GM18870 (cell line): ENCODE measurements at regions not wholly inside any gene's neighbourhood (a gene's known extent, or its start where the extent isn't known, plus 50 kb on each side); places are given as distances from the start of the nearest gene placed in this dataset.
A peak's percentile ranks its signal among the peaks of the same experiment; 100 is the strongest.
"Not testable (repeated sequence)": the region's sequence is repeated elsewhere in the genome, so short reads cannot be mapped to it uniquely, and the experiment has no call there.

ENCODE experiments used
- ATAC-seq: cut with Tn5 transposase; IDR thresholded peaks from one replicate; pipeline ENCODE4 v1.9.1; 2021; ENCODE audit warnings: moderate library complexity; ENCODE audit not compliant: unreplicated experiment

DNA sequence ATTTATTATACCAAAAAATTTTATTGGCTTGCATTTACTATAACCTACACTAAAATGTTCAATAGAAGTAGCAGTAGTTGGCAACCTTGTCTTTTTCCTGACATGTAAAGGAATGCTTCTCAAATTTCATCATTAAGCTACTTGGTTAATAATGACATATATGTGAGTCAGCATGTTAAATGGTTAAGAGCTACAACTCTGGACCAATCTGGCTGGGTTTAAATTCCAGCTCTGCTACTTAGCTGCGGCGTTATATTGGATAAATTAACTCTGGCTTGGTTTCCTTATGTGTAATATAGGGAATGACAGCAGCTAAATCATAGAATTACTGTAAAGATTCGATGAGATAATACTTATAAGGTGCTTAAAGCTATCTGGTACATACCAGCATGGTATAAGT is 53.7 kb upstream of the OTOGL start:
- no peak for ATAC-seq

DNA sequence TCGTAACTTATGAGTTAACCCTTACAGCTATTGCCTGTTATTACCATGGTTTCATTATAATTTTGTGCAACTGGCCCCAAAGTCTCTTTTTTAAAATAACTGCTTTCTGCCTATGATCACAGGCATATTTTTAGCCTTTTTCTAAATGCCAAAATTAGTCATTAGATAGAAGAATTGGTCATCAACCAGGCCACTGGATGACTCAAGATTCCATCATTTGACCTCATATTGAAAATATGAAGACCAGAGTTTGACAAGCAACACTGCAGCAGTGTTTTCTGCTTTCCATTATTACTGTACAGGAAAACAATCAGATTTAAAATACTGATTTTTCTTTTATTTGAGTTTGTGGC is 54.7 kb upstream of the OTOGL start:
- ATAC-seq: peak; percentile 58

DNA sequence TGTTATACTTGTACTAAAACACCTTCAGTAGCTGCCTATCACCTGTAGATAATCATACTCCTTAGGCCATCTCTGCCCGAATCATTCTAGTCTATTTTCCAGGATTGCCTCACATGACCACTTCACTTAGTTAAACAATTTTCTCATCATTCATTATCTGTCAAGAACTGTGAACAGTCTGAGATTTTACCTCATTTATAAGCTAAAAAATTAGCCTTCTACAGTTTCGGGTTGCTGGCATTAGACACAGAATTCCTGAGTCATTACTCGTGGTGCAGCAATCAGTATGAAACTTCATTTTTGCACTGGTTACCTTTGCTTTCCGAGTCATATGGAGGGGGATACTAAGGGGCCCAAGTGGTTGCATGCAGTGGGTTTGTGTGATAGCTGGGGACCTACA is 57.6 kb upstream of the OTOGL start:
- ATAC-seq: no peak

DNA sequence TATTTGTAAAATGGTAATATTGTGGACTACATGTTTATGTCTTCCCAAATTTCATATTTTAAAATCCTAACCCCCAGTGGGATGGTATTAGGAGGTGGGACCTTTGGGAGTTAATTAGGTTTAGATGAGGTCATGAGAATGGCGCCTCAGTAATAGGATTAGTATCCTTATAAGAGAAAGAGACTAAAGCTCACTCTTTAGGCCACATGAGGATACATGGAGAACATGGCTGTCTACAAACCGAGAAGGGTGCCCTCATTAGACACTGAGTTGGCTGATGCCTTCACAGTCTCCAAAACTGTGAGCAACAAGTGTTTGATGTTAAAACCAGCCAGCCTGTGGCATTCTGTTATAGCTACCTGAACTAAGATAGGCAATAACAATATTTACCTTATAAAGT is 58.3 kb upstream of the OTOGL start:
- no peak for ATAC-seq

DNA sequence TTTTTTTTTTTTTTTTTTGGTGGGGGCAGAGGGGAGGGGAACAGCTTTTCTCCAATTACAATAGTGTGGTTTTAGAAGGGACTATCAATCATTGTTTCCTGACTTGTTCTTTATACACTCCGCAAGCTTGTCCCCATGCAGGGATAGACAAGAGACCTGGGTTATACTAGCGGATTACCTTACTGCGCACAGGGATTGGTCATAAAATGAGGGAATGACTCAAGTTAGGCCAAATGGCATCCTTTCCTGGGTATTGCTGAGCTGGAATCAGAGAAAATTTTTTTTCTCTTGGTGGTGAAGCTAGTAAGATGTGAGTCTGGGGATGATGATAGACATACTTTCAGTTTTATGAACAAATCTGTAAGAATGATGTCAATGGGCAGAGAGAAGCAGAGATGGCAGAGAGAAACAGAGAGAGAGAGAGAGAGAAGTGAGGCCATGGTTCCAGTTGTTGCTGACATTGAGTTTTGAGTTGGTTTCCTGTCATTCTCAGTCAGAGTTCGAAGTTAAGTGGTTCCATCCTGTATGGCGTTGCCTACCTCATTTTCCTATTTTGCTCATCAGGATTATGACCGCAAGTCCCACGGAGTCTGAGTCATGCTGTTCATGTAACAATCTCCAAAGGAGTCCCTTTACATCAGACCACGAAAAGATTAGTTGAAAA is 59.1 kb upstream of the OTOGL start:
- no peak for ATAC-seq

DNA sequence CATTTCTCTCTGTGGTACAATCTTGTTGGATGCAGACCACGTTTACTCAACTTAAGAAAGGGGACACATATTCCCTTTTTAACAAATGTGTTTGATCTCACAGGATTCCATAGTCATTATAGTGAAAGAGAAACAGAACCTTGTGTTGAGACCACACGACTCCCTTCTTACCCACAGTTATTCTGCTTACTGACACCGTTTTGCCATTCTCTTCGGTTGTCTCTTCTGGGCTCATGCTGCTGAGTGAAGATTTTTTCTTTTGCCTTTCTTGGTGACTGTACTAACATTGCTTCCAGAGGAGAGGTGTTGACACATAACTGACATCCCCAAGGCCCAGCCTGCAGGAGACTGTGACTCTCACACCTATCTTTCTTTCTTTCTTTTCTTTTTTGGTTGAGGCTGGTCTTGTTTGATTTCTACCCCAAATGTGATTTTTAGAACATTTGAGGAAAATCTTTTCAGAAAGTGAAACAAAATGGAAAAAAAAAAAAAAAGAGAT is 61.2 kb upstream of the OTOGL start:
- no peak for ATAC-seq

DNA sequence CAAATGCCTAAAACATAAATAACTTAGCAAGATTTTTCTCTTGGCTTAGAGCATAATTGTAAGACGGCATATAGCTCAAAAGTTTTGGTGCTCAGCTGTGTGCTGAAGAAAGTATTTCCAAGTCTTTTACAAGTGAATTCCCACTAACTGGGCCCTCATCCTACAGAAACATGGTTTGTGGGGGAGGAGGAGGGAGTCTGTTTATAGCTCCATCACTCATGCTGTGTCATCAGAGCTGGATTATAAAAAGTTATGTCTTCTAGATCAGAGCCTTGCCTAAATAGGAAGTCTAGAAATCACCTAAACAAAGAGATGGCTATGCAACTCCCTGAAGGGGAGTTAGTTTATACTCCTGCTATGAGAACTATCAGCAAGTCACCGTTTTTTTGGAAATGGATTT is 65.9 kb upstream of the OTOGL start:
- no peak for ATAC-seq

DNA sequence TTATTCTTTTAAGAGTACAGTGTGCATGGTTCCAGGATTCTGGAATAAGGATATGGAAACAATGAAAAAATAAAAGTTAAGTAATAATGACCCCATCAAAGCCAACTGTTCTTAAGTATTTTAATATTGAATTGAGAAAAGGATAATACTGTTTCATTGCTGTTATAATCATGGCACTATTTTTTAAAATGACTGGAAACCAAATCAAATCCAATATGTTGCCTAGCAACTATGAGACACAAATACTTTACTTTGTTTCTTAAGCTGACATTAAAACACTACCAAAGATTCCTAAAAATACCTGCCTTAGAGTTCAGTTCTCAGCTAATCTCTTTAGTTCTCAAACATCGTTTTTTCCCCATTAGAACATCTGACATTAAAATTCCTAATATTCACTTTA is 66.4 kb upstream of the OTOGL start:
- no peak for ATAC-seq

DNA sequence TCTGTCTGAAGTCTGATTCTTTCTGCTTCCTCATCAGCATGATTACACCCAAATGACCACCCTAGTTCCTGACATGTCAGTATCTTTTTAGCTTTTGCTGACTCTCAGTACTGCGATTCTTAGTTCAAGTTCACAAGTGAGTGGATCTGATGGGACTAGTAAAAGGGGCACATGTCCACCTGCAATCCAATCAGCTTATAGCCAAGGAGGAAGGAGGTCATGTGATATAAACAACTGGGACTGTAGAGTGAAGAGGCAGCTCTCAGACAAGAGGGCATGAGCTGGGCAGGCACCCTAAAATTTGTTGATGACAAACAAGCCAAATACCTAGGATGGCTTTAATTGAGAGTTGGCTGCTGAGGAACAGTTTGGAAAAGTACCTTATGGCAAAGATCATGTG is 68.1 kb upstream of the OTOGL start:
- no peak for ATAC-seq

DNA sequence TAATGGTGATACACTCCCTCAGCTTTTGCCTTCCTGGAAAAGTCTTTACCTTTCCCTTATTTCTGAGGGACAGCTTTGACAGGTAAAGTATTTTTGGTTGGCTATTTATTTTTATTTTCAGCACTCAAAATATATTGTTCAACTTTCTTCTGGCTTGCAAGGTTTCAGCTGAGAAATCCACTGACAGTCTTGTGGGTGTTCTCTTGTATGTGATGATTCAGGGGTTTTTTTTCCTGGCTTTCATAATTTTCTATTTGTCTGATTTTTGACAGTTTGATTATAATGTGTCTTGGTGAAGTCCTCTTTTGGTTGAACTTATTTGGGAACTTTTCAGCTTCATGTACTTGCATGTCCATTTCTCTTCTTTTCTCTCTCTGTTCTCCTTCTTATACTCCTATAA is 73.7 kb upstream of the OTOGL start:
- ATAC-seq: no peak

DNA sequence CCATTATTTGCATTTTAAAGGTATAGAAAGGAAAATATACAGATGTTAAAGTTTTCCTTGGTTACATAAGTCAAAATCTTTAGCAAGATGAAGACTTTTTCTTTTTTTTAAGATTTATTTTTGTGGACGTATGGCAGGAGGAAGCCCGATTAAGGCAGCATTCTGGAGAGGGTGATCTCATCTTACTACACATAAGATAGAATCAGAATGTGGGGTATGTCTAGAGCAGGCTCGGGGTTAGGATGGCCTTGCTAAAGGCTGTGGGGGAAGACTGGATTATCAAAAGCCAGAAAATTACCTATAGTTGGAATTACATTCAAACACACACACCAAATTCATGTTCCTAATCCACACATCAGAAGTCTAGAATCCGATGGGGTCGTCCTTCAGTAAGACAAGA is 79.6 kb upstream of the OTOGL start:
- no peak for ATAC-seq

DNA sequence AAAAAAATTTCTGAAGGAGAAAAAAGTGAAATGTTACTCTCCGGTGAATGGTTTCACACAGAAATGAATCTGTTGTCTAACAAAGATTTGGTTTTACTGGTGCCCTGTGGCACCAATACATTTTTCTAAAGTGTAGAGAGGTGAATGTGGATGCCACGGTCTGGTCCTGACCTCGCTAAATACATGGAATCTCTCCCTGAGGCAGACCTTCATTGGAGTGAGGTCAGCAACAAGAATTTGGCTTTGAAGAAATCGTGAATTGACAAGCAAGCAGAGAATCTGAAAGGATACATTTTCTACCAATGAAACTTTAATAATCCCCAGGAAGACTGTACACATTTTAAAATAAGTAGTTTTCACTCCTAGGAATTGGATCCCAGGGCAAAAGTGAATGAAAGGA is 81.2 kb upstream of the OTOGL start:
- ATAC-seq: no peak

DNA sequence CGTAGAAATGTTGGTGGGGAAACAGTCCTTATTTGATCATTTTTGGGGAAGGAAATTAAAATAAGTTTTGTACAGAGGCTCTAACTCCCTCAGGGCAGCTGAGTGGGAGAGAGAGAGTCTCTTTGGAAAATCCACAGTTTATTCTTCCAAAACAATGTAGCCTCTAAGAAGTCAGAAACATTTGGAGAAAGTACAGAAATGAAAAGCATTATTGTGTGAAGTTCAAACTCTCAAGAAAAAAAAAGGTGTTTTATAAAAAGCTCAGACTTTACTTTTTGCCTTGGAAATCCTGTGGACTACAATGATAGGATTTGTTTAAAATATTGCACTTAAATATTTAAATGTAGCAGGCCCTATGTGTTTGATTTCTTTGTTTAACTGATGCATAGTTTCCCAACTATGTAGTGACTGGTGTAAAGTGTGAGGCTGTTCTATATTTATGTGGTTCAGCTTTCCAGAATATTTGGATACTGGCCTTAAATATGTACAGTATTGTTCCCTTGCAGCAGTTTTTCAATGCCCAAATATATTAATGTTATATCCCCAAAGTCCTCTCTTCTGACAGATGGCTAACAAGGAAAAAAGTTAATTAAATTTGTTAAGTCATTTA is 82.0 kb upstream of the OTOGL start:
- no peak for ATAC-seq

DNA sequence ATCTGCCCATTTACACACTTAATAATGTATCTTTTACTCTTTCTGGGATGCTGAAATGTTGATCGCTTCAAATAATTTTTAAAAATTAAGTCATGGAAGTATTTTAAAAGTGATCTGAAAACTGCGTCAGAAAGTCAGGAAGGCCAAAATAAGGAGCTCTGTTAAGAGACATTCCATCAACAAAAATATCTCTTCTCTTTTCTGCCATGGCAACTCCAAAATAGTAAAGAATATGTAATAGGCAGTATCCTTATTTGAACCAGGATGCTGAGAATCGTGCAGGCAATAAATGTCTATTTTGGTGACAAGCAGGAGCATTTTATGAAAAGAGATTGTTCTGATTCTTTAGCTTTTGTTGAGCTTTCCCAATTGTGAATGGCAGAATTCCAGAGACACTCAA is 81.8 kb upstream of the PPP1R12A start:
- ATAC-seq: no peak

DNA sequence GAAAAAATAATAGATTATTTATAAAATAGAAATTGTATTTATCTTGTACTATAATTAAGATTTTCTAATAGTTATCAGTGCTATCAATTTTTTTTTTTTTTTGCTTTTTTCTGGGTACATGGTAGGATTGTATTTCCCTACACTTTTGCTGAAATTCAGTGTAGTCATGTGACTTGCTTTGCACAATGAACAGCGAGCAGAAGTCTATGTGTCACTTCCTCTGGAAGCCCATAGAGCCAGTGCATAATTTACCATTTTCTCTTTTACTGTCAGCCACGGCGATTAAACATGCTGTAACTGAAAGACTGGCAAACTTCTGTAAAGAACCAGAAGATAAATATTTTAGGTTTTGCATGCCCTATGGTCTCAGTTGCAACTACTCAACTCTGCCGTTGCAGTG is 80.8 kb upstream of the PPP1R12A start:
- no peak for ATAC-seq

DNA sequence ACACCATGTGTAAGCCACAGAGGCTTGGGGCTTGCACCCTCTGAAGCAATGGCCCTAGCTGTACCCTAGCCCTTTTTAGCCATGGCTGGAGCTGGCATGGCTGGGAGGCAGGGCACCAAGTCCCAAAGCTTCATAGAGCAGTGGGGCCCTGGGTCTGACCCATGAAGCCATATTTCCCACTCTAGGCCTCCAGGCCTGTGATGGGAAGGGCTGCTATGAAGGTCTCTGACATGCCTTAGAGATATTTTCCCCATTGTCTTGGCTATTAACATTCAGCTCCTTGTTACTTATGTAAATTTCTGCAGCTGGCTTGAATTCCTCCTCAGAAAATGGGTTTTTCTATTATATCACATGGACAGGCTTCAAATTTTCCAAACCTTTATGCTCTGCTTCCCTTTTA is 68.8 kb upstream of the PPP1R12A start:
- ATAC-seq: not testable (repeated sequence)

DNA sequence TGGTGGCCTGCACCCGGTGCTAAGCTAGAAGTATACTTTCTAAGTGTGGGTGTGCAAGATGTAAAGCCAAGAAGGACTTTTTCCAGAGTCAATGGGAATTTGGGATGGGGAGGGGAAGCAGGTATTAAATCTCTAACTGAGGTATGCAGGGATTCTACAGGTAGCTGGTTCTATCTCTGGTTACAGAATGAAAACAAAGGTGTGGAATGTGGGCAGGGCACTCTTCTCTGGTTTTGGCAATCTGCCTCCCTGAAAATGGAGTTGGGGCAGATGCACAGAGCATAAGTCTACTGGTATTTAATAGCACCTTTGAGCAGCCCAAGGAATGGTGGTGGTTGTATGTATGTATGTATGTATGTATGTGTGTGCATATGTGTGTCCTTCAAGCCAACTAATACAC is 66.7 kb upstream of the PPP1R12A start:
- no peak for ATAC-seq

DNA sequence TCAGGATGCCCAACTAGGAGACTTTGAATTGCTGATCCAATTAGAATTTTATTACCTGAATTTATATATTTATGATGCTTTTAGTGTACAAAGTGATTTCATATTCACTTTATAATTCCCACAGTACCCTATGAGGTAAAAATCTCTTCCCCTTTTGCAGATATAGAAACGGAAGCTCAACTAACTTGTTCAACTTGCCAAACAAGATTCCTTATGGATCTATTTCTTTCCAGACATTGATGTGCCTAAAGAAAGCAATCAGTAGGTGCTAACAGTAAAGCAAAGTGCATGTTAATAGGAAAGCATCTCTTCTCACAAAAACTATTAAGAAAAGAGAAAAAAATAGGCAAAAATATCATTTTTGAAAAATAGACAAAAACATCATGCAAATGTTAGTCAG is 65.9 kb upstream of the PPP1R12A start:
- ATAC-seq: no peak

DNA sequence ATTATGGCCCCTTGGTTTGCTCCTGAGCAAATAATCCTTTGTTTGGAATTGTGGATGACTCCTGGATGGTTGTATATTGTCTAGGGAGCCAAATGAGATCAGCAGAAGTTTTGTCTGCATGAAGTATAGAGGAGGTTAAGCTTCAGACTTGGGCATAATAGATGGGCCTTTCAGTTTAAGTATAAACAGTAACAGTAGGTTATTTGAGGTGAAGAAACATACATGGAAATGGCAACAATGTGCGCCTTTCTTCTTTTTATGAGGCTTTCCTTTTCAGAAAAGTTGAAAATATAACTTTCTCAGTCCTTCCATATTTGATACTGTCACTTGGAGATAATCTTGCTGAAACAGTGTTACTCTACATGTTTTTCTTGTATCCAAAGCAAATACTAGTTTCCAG is 63.7 kb upstream of the PPP1R12A start:
- no peak for ATAC-seq

DNA sequence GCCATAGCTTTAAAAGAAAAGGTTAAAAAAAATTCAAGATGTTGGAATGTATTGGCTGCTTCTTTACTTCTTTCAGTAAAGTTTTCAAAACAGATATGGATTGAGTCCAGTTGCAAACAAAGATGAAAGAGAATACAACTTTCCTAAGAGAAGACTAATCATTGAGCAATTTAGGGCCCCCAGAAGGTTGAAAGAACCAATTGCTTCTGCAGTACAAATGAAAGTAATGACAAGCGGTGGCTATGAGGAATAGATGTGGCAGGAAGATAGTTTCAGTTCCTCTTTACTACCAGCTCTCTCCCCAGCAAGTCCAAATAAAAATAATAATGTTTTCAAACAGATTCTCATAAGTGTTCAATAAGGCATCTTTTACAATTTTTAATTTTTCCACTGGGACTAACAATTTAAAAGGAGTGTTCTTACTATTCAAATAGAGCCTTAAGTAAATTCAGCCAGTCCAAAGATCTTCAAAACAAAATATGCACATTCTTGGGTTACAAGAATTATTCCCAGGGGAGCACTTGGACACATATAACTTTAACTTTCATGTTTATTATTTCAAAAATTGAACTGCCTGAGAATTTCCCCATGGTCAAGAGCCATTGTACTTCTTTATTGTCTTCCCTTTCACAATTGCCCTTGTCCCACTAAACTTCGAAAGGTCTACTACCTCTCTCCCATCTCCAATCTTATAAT is 62.3 kb upstream of the PPP1R12A start:
- peak; percentile 100 for ATAC-seq

DNA sequence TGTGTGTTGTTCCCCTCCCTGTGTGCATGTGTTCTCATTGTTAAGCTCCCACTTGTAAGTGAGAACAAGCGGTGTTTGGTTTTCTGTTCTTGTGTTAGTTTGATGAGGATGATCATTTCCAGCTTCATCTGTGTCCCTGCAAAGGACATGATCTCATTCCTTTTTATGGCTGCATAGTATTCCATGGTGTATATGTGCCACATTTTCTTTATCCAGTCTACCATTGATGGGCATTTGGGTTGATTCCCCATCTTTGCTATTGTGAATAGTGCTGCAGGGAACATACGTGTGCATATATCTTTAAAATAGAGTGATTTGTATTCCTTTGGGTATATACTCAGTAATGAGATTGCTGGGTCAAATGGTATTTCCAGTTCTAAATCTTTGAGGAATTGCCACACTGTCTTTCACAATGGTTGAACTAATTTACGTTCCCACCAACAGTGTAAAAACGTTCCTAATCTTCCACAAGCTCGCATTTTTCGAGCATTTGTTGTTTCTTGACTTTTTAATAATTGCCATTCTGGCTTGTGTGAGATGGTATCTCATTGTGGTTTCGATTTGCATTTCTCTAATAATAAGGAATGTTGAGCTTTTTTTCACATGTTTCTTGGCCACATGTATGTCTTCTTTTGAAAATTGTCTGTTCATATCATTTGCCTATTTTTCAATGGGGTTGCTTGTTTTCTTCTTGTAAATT is 60.6 kb upstream of the PPP1R12A start:
- ATAC-seq: not testable (repeated sequence)
